ENCODE measurements at regions not wholly inside any gene's neighbourhood (a gene's known extent, or its start where the extent isn't known, plus 50 kb on each side); places are given as distances from the start of the nearest gene placed in this dataset.

DNA sequence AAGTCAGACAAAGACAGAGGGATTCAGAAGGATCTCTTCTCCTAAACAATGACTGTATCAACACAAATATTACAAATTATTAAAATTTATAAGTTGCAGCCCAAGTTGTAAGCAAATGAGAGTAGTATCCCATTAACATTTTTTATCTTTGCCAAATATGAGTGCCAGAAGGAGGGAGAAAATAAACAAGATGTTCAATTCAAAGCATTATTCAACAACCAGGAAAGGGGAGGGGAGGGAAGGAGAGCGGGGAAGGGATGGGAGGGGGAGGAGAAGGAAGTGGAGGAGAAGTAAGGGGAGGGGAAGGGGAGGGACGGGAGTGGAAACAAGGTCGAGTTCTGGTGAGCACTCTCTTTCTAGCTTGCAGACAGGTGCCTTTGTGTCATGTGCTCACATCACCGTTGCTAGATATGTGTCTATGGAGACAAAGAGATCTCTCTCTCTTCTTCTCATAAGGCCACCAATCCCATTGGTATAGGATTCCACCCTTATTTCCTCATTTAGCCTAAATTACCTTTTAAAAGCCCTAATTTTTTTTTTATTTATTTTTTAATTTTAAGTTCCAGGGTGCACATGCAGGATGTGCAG lies 679.6 kb upstream of the CHAC2 start:
- H3K4me3 ChIP-seq (ENCODE audit: low read length): no peak overlapping the region
- H3K36me3 ChIP-seq (ENCODE audit: control insufficient read depth, insufficient read depth, low read length): no peaks in the 10 kb centered on the region
- no peaks in the 10 kb centered on the region for H3K9me3 ChIP-seq (replicated peaks; ENCODE audit: control insufficient read depth, low read depth, low read length)
- DNase-seq: peak; percentile 7
- H3K27ac ChIP-seq (ENCODE audit: low read length): no peak overlapping the region
- 80% methylated on average over 1 of the region's 4 CpGs for WGBS (ENCODE audit: insufficient coverage)
- no peaks in the 10 kb centered on the region for H3K27me3 ChIP-seq (ENCODE audit: control insufficient read depth, insufficient read depth, low read length)
- no peaks in the 10 kb centered on the region for H3K4me1 ChIP-seq (ENCODE audit: control insufficient read depth, insufficient read depth, low read length)

DNA sequence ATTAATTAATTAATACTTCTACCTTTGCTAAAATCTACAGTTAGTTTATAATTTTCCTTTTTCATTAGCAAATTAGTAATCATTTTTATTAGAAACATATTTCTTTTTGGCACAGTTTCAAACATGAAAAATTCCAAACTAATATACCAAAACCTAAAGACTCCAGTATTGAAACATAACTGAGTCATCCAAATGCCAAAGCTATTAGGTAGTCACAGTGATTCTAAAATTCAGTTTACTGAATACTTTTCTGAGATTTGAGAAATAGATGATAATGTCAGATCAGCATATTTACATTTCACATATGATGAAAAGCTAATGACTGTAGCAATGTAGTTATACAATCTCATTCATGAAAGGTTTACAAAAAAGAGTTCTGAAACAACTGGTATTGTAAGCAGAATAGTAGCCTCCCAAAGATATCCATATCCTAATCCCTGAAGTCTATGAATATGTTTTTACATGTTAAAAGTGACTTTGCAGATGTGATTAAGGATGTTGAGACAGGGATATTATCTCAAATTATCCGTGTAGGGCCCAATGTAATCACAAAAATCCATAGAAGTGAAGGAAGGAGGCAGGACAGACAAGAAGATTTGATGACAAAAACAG lies 680.2 kb upstream of the CHAC2 start:
- no CpG with 5 or more reads among the region's 1 CpG for WGBS (ENCODE audit: insufficient coverage)
- no peaks in the 10 kb centered on the region for H3K9me3 ChIP-seq (replicated peaks; ENCODE audit: control insufficient read depth, low read depth, low read length)
- no peaks in the 10 kb centered on the region for H3K27me3 ChIP-seq (ENCODE audit: control insufficient read depth, insufficient read depth, low read length)
- H3K36me3 ChIP-seq (ENCODE audit: control insufficient read depth, insufficient read depth, low read length): no peaks in the 10 kb centered on the region
- no peak overlapping the region for H3K4me3 ChIP-seq (ENCODE audit: low read length)
- H3K27ac ChIP-seq (ENCODE audit: low read length): no peak overlapping the region
- H3K4me1 ChIP-seq (ENCODE audit: control insufficient read depth, insufficient read depth, low read length): no peaks in the 10 kb centered on the region
- DNase-seq: peak; percentile 32

DNA sequence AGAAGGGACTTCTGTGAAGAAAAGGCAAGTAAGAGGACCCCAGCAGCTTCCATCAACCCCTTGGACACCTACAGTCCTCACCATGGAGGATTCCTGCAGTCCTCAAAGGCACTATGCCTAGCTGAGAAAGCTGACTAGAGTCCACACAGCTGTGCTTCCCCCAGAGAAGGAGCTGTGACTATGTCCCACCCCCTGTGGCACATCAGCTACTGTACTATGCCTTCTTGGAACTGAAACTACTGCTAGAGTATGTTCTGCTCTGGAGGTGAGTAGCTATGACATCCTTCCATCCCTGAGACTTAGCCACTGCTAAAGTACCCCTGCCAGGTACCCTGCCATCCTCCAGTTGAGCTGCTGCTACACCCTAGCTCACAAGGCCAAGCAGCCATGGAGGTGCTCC lies 690.2 kb upstream of the CHAC2 start:
- no peak for DNase-seq

DNA sequence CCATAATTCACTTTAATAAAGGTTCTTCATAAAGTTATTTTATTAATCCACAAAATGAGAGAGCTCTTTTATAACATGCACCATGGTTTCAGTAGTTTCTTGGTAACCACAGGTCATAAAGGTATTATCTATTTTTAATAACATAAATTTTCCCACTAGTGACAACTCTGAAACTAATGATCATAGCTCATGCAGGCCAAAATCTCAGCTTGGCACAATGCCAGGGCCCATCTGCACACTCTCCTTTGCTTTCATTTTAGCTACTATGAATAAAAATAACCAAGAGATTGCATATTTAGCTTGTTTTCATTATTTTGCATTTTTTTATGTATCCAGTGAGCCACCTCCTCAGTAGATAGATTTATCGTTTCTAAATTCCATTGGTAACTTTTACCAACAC lies 691.8 kb upstream of the CHAC2 start:
- no CpG with 5 or more reads among the region's 1 CpG for WGBS (ENCODE audit: insufficient coverage)
- H3K36me3 ChIP-seq (ENCODE audit: control insufficient read depth, insufficient read depth, low read length): no peaks in the 10 kb centered on the region
- H3K9me3 ChIP-seq (replicated peaks; ENCODE audit: control insufficient read depth, low read depth, low read length): no peaks in the 10 kb centered on the region
- no peak overlapping the region for H3K27ac ChIP-seq (ENCODE audit: low read length)
- H3K27me3 ChIP-seq (ENCODE audit: control insufficient read depth, insufficient read depth, low read length): no peaks in the 10 kb centered on the region
- H3K4me1 ChIP-seq (ENCODE audit: control insufficient read depth, insufficient read depth, low read length): no peaks in the 10 kb centered on the region
- peak; percentile 19 for DNase-seq
- no peak overlapping the region for H3K4me3 ChIP-seq (ENCODE audit: low read length)

More for the DNA sequence above, 690.2 kb upstream of the CHAC2 start:
- Histone ChIP-seq H3K9me3 (replicated peaks; ENCODE audit: control insufficient read depth, low read depth, low read length) (no peaks in the 10 kb centered on the region), H3K27me3 (ENCODE audit: control insufficient read depth, insufficient read depth, low read length) (no peaks in the 10 kb centered on the region), H3K36me3 (ENCODE audit: control insufficient read depth, insufficient read depth, low read length) (no peaks in the 10 kb centered on the region), H3K4me3 (ENCODE audit: low read length) (no peak overlapping the region), H3K4me1 (ENCODE audit: control insufficient read depth, insufficient read depth, low read length) (no peaks in the 10 kb centered on the region), H3K27ac (ENCODE audit: low read length) (no peak overlapping the region)

DNA sequence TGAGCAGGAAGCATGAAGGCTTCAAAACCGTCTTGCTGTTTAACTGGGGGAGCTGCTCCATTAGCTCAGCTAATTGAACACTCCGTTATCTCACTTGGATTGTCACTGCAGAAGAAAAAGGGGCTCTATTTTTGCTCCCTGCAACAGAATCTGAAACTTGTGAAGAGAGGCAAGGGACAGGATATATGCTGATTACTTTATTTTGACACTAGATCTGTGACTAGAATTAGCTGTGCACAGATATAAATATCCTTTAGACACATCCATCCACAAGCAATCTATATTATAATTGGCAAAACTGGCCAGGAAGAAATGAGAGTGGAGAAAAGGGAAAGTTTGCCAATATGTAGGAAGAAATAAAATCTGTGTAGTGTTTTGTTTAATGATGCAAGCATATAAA lies 700.1 kb upstream of the CHAC2 start:
- WGBS (ENCODE audit: insufficient coverage): 72% methylated on average over 2 of the region's 2 CpGs

DNA sequence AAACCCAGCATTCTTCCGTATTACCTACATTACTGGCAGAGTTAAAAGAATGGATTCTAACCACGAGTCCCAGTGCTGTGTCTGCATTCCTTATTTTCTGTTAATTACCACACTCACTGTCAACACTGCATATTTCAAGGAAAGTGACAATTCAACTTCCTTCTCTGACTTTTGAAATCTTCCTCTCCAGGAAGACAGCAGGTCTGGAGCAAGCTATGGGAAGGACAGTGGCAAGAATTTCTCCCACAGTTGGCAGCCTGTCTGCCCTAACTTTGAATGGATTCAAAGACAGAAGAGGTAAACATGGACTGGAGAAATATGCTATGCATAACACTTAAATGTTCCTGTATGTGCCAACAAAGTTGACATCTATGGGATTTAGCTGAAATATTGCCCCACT lies 700.5 kb upstream of the CHAC2 start:
- Histone ChIP-seq H3K4me1 (ENCODE audit: control insufficient read depth, insufficient read depth, low read length) (no peaks in the 10 kb centered on the region), H3K4me3 (ENCODE audit: low read length) (no peak overlapping the region), H3K27me3 (ENCODE audit: control insufficient read depth, insufficient read depth, low read length) (no peaks in the 10 kb centered on the region), H3K27ac (ENCODE audit: low read length) (no peak overlapping the region), H3K36me3 (ENCODE audit: control insufficient read depth, insufficient read depth, low read length) (no peaks in the 10 kb centered on the region), H3K9me3 (replicated peaks; ENCODE audit: control insufficient read depth, low read depth, low read length) (no peaks in the 10 kb centered on the region)
- no peak for DNase-seq
- 40% methylated on average over 2 of the region's 2 CpGs for WGBS (ENCODE audit: insufficient coverage)

More for the DNA sequence above, 700.1 kb upstream of the CHAC2 start:
- DNase-seq: no peak
- no peaks in the 10 kb centered on the region for H3K4me1 ChIP-seq (ENCODE audit: control insufficient read depth, insufficient read depth, low read length)
- no peaks in the 10 kb centered on the region for H3K27me3 ChIP-seq (ENCODE audit: control insufficient read depth, insufficient read depth, low read length)
- H3K27ac ChIP-seq (ENCODE audit: low read length): no peak overlapping the region
- no peaks in the 10 kb centered on the region for H3K36me3 ChIP-seq (ENCODE audit: control insufficient read depth, insufficient read depth, low read length)
- H3K4me3 ChIP-seq (ENCODE audit: low read length): no peak overlapping the region
- H3K9me3 ChIP-seq (replicated peaks; ENCODE audit: control insufficient read depth, low read depth, low read length): no peaks in the 10 kb centered on the region

DNA sequence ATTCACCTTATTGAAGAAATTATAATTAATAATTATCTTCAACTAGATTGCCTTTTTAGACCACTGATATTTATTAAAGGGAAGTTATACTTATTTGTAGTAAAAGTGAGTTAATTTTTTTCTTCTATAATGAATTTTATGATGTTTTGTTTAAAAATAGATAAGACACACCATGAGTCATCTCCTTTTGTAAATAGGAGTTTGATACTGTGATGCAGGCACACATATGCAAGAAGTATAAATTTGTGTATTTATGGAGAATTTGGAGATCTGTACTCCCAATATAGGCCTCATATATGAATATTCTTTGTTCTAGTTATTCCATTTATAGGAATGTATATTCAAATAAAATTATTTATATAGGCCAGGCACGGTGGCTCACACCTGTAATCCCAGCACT lies 703.5 kb upstream of the CHAC2 start:
- no peak for DNase-seq
- WGBS (ENCODE audit: insufficient coverage): 100% methylated on average over 1 of the region's 1 CpG
- Histone ChIP-seq H3K27ac (ENCODE audit: low read length) (no peak overlapping the region), H3K4me1 (ENCODE audit: control insufficient read depth, insufficient read depth, low read length) (no peaks in the 10 kb centered on the region), H3K27me3 (ENCODE audit: control insufficient read depth, insufficient read depth, low read length) (no peaks in the 10 kb centered on the region), H3K9me3 (replicated peaks; ENCODE audit: control insufficient read depth, low read depth, low read length) (no peaks in the 10 kb centered on the region), H3K4me3 (ENCODE audit: low read length) (no peak overlapping the region), H3K36me3 (ENCODE audit: control insufficient read depth, insufficient read depth, low read length) (no peaks in the 10 kb centered on the region)

DNA sequence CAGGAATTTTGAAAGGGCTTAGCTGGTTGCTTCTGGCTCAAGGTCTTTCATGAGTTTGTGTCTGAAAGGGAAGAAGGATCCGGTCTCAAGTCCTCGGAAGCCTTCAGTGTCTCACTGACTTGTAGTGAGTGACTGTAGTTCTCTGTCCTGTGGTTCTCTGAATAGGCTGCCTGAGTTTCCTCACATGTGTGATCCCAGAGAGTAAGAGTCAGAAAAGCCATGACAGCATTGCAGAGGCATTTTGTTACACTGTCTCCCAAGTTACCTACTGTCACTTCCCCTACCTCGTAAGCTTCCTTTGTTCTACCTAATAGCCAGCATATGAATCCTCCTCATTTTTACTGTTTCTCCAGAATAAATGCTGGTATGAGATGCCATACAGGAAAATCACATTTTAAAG lies 709.1 kb upstream of the CHAC2 start:
- DNase-seq: peak; percentile 28
- no peak overlapping the region for H3K27ac ChIP-seq (ENCODE audit: low read length)
- no peaks in the 10 kb centered on the region for H3K36me3 ChIP-seq (ENCODE audit: control insufficient read depth, insufficient read depth, low read length)
- H3K4me1 ChIP-seq (ENCODE audit: control insufficient read depth, insufficient read depth, low read length): no peaks in the 10 kb centered on the region
- WGBS (ENCODE audit: insufficient coverage): 83% methylated on average over 1 of the region's 3 CpGs
- H3K27me3 ChIP-seq (ENCODE audit: control insufficient read depth, insufficient read depth, low read length): no peaks in the 10 kb centered on the region
- H3K4me3 ChIP-seq (ENCODE audit: low read length): no peak overlapping the region
- H3K9me3 ChIP-seq (replicated peaks; ENCODE audit: control insufficient read depth, low read depth, low read length): no peaks in the 10 kb centered on the region

DNA sequence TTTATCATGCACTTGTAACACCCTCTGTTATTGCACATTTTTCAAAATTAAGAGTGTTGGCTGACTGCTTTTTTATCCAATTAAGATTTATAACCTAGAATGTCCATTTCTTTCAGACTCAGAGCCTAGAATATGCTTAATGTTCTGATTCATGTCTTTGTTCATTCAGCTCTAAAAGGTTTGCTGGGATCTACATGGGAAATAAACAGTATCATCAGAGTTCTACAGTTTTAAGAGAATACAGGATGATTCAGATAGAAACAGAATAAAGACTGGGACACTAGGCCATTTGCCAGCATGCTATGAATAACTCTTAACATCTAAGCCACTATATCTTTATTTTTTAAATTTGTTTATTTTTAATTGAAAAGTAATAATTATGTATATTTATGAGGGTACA lies 713.7 kb upstream of the CHAC2 start:
- no peak overlapping the region for H3K27ac ChIP-seq (ENCODE audit: low read length)
- H3K27me3 ChIP-seq (ENCODE audit: control insufficient read depth, insufficient read depth, low read length): no peaks in the 10 kb centered on the region
- no peaks in the 10 kb centered on the region for H3K36me3 ChIP-seq (ENCODE audit: control insufficient read depth, insufficient read depth, low read length)
- no peak overlapping the region for H3K4me3 ChIP-seq (ENCODE audit: low read length)
- H3K9me3 ChIP-seq (replicated peaks; ENCODE audit: control insufficient read depth, low read depth, low read length): peaks cover 2% of the 10 kb centered on the region
- H3K4me1 ChIP-seq (ENCODE audit: control insufficient read depth, insufficient read depth, low read length): no peaks in the 10 kb centered on the region
- DNase-seq: peak; percentile 7

DNA sequence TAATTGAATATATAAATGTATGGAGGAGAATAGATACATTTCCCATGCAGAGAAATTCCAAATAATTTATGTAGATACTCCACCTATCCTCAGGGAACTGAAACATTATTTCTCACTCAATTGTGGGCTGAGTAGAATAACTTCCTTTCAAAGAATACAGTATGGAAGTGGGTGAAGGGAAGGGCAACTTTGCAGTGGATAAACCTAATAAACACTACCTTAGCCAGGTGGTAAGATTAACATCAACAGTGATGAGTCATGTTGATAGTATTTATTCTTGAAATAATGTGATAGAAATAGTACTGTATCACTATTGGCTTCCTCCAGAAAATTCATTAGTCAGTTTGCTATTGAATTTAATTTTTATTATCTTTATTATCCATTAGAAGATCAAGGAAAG lies 716.4 kb upstream of the CHAC2 start:
- peaks cover 2% of the 10 kb centered on the region for H3K9me3 ChIP-seq (replicated peaks; ENCODE audit: control insufficient read depth, low read depth, low read length)
- no peak overlapping the region for H3K27ac ChIP-seq (ENCODE audit: low read length)
- no peaks in the 10 kb centered on the region for H3K27me3 ChIP-seq (ENCODE audit: control insufficient read depth, insufficient read depth, low read length)
- H3K4me1 ChIP-seq (ENCODE audit: control insufficient read depth, insufficient read depth, low read length): no peaks in the 10 kb centered on the region
- DNase-seq: no peak
- H3K4me3 ChIP-seq (ENCODE audit: low read length): no peak overlapping the region
- H3K36me3 ChIP-seq (ENCODE audit: control insufficient read depth, insufficient read depth, low read length): no peaks in the 10 kb centered on the region

All from muscle of leg (tissue), 3 donors.